Stimulated activated CD8-positive, alpha-beta memory T cell treated with anti-CD3 and anti-CD28 coated beads, Interleukin-2, amount 100 ng/mL, for 1 hour (primary cell): ENCODE measurements at regions not wholly inside any gene's neighbourhood (a gene's known extent, or its start where the extent isn't known, plus 50 kb on each side); places are given as distances from the start of the nearest gene placed in this dataset.

Experiments
- DNase-seq, 2 donors: peaks; one replicate each; pipeline ENCODE4 v3.0.0-alpha.2; 2020; ENCODE audit warnings: low read depth in 2 of 2

DNA sequence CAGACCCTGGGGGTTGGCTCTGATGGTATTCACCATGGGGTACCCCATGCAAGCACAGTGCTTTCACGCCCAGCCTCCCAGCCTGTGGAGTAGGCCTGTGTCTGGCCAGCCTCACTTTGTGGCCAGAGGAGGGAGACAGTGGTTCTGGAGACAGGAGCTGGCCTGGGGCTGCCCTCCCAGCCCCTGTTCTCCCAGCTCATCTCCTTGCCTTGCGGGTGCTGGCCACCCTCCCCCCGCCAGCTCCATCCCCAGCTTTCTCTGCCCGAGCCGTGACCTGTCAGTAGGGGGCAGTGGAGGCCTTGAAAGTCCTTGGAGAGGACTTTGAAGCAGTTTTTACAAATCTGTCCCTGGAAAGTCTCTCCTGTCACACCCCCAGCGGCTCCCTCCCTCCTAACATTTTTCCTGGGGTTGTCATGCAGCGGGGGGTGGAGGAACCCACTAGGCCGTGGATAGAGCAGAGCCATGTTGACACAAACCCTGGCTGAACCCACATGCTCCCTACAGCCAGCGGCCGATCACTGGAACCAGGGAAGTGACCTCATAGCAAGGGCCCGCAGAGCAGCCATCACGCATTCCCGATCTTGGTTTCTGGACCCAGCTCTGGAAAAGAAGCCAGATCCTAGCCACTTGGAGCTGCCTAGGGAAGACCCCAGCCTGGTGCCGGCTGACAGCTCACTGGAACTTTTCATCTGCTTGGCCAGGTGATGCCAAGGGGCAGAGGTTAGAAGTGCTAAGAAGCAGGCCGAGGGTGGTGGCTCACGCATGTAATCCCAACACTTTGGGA, 289.4 kb downstream of the SEC14L1 start:
- peak; percentile 66 to 76 for DNase-seq

GRCh38 chr17:77432034-77432661, 291.4 kb downstream of the SEC14L1 start:
- DNase-seq = no peak

DNA sequence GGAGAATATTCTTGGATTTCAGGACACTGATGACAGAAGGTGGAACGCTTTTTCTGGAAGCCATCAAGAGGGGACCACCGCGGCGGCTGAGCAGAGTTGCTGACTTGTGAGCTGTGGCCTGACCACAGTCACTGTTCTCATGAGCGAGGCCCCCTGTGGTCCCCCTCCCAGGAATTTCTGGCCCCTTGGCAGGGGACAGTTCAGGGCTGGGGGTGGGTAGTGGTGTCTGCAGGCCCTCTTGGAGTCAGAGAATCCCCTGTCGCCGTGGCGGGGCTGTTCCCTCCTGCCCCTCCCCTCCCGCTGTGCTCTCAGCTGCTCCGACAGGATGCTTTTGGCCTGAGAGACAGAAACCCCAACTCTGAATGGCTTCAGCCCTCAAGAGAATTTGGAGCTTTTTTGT, 292.0 kb downstream of the SEC14L1 start:
- no peak for DNase-seq

- DNase-seq = no peak
These were observed 292.8 kb downstream of the SEC14L1 start for GRCh38 chr17:77433385-77434135.

DNA sequence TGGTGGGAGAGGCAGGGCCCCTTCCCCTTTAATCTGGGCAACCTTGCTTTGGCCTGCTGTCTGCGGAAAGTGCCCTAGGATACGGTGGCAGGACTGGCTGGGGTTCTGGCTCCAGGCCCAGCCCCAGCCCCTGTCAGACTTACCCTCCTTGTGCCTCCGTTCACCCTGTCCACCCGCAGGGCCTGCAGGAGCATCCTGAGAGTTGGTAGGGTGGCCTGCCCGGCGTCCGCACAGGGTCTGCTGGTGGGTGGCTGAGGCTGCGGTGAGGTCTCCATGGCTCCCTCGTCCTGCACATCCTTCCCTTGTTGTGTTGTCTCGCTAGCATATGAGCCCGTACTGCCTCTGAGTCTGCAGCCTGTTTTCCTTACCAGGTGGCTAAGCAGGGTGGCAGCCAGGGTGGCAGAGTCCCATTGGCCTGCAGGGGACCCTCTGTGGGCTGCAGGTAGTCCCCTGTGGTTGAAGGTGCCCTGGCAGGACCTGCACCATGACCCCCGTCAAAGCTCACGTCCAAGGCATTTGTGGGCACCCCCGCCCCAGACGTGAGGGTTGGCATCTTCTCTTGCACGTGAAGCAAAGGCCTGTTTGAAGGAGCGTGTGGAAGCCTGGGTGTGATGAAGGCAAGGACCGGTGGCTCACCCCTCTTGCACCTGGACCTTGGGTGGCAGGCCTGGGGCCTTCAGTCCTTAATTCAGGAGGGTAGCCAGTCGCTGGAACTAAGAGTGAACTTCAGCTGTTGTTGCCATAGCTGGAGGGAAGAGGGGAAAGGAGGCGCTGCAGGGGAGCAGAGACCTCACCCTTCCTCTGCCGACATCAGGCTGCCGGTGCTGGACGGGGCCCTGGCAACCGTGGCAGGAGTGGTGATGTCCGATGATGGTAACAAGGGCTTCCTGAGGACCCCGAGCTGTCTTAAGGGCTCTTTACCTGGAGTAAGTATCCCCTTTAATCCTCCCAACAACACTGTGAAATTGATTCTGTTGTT, 293.7 kb downstream of the SEC14L1 start:
- DNase-seq = no peak

- no peak for DNase-seq
These were observed 294.7 kb downstream of the SEC14L1 start for GRCh38 chr17:77435272-77436057.

DNA sequence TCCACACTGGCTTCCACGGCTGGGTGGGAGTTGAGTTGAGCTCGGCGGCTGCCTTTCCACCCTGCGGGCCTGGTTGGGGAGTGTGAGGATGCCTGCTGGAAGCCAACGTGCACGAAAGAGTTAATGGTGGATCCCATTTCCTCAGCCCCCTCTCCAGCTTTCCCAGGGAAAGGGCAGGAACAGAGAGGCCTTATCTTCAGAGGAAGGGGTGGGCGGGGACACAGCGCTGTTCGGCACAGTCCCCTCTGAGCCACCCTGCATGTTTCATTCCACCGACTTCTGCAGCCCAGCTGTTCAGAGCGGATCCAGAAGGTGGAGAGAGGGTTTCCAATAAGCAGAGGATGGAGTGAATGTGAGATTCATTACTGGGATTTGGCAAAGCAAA, 295.3 kb downstream of the SEC14L1 start:
- no peak for DNase-seq

- no peak for DNase-seq
These were observed 295.7 kb downstream of the SEC14L1 start for GRCh38 chr17:77436481-77436880.

DNA sequence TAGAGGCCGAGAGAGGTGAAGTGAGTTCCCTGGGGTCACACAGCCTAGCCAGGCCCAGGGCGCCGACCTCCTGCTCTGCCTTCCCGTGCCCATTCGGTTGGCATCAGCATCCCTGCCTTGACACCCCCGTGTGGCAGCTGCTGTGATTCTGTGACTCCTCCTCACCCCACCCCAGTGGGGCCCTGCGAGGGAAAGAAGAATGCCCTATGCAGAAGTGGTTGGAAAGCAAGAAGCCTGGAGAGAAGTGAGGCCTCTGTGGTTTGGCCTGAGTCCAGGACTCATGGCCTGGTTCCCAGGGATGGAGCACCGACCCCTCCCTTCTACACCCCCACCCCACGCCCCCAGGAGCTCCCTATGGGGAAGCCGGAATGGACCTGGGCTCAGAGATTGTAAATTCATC, 296.2 kb downstream of the SEC14L1 start:
- no peak for DNase-seq

- DNase-seq = no peak
These were observed 297.0 kb downstream of the SEC14L1 start for GRCh38 chr17:77437747-77438146.

- DNase-seq = no peak
These were observed 297.7 kb downstream of the SEC14L1 start for GRCh38 chr17:77438241-77439188.

GRCh38 chr17:77439189-77440018, 298.6 kb downstream of the SEC14L1 start:
- no peak for DNase-seq

DNA sequence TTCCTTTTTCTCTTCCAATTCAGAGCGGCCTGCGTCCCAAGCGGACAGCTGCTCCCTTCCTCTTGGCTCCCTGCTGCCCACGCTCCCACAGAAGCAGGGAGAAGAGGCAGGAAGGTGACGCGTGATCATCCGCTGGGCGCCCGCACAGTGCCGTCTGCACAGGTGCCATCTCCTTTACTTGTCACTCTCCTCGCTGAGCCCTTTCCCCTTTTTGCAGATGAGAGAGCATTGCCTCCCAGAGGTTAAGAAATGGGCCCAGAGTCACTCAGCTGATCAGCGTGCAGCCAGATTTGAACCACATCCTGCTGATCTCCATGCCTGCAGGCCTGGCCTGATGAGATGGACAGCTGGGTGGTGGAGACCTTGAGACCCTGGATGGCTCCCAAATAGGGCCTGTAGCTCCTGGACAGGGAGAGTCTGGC, 299.8 kb downstream of the SEC14L1 start:
- no peak for DNase-seq

GRCh38 chr17:77441130-77441920, 300.6 kb downstream of the SEC14L1 start:
- DNase-seq = no peak

DNA sequence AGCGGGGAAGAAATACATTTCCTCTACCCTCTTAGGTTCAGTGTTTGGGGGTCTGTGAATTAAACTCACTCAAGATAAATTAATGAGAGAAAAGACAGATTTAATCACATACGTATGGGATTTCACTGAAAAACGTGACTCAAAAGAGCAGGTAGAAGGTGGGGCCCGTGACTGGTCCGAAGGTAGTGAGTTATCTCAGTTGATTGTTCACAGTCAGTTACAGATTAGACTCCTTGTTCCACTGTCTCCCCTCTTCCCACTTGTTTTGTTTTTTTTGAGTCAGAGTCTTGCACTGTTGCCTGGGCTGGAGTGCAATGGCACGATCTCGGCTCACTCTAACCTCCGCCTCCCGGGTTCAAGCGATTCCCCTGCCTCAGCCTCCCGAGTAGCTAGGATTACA, 301.2 kb downstream of the SEC14L1 start:
- no peak for DNase-seq

GRCh38 chr17:77442976-77443747, 302.4 kb downstream of the SEC14L1 start:
- no peak for DNase-seq

DNA sequence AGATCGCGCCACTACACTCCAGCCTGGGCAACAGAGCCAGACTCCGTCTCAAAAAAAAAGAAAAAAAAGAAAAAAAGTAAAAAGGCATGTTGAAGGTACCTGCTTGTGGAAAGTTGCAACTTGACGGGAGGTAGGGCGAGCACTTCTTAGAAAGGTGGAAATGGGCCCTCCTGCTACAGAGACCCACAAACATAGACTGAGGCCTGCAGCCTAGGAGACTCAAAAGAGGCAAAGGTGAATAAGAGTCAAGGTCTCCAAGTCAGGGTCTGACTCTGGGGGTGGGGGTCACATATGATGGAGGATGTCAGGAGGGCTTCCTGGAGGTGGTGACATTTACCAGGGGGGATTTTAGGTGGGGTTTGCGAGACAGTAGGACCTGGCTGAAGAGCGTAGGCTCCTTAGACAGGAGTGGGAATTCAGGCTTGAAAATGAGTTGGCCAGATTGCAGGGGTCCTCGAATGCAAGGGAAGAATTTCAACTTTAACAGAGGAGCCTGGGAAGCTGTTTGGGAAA, 303.0 kb downstream of the SEC14L1 start:
- DNase-seq = no peak
